Fibroblast of skin of right quadriceps (primary cell): ENCODE measurements at regions not wholly inside any gene's neighbourhood (a gene's known extent, or its start where the extent isn't known, plus 50 kb on each side); places are given as distances from the start of the nearest gene placed in this dataset.
A peak's percentile ranks its signal among the peaks of the same experiment; 100 is the strongest.
"Not testable (repeated sequence)": the region's sequence is repeated elsewhere in the genome, so short reads cannot be mapped to it uniquely, and the experiment has no call there.

Experiments
- DNase-seq: peaks from one replicate; pipeline ENCODE4 v3.0.0-alpha.2; 2013

- no peak for DNase-seq
Observed at GRCh38 chr2:2502201-2502549, 171.1 kb upstream of the MYT1L start.

GRCh38 chr2:2501454-2502200 lies 170.6 kb upstream of the MYT1L start:
- DNase-seq: no peak

- DNase-seq: no peak
Observed at GRCh38 chr2:2495606-2496005, 164.5 kb upstream of the MYT1L start.

GRCh38 chr2:2493496-2493895 lies 162.4 kb upstream of the MYT1L start:
- DNase-seq: no peak

GRCh38 chr2:2492800-2493199 lies 161.7 kb upstream of the MYT1L start:
- DNase-seq: no peak

- DNase-seq: no peak
Observed at GRCh38 chr2:2491964-2492363, 160.9 kb upstream of the MYT1L start.

GRCh38 chr2:2484301-2484700 lies 153.2 kb upstream of the MYT1L start:
- no peak for DNase-seq

GRCh38 chr2:2482851-2483250 lies 151.8 kb upstream of the MYT1L start:
- DNase-seq: no peak

- no peak for DNase-seq
Observed at GRCh38 chr2:2472881-2473280, 141.8 kb upstream of the MYT1L start.

GRCh38 chr2:2472044-2472443 lies 141.0 kb upstream of the MYT1L start:
- no peak for DNase-seq

- no peak for DNase-seq
Observed at GRCh38 chr2:2466534-2466933, 135.5 kb upstream of the MYT1L start.

GRCh38 chr2:2464643-2465042 lies 133.6 kb upstream of the MYT1L start:
- DNase-seq: no peak

- DNase-seq: no peak
Observed at GRCh38 chr2:2464094-2464493, 133.0 kb upstream of the MYT1L start.

- DNase-seq: peak; percentile 70
Observed at GRCh38 chr2:2456721-2457120, 125.6 kb upstream of the MYT1L start.

- DNase-seq: peak; percentile 13
Observed at GRCh38 chr2:2455151-2455550, 124.1 kb upstream of the MYT1L start.

GRCh38 chr2:2452961-2453360 lies 121.9 kb upstream of the MYT1L start:
- DNase-seq: peak; percentile 24

GRCh38 chr2:2451275-2451674 lies 120.2 kb upstream of the MYT1L start:
- not testable (repeated sequence) for DNase-seq

- no peak for DNase-seq
Observed at GRCh38 chr2:2448178-2448577, 117.1 kb upstream of the MYT1L start.

- DNase-seq: no peak
Observed at GRCh38 chr2:2422621-2423020, 91.5 kb upstream of the MYT1L start.

GRCh38 chr2:2413525-2413924 lies 82.5 kb upstream of the MYT1L start:
- no peak for DNase-seq

GRCh38 chr2:2410987-2411386 lies 79.9 kb upstream of the MYT1L start:
- no peak for DNase-seq

GRCh38 chr2:2409481-2409880 lies 78.4 kb upstream of the MYT1L start:
- DNase-seq: no peak

- DNase-seq: no peak
Observed at GRCh38 chr2:2405780-2406179, 74.7 kb upstream of the MYT1L start.

- DNase-seq: no peak
Observed at GRCh38 chr2:2400286-2401038, 69.4 kb upstream of the MYT1L start.

- no peak for DNase-seq
Observed at GRCh38 chr2:2399396-2399795, 68.3 kb upstream of the MYT1L start.
